DMS 273 (cell line): ENCODE measurements at regions not wholly inside any gene's neighbourhood (a gene's known extent, or its start where the extent isn't known, plus 50 kb on each side); places are given as distances from the start of the nearest gene placed in this dataset.

Source experiments
- DNase-seq: peaks from one replicate; lab custom pipeline; 2025; ENCODE audit not compliant: unreplicated experiment; lab: John Stamatoyannopoulos, UW

DNA sequence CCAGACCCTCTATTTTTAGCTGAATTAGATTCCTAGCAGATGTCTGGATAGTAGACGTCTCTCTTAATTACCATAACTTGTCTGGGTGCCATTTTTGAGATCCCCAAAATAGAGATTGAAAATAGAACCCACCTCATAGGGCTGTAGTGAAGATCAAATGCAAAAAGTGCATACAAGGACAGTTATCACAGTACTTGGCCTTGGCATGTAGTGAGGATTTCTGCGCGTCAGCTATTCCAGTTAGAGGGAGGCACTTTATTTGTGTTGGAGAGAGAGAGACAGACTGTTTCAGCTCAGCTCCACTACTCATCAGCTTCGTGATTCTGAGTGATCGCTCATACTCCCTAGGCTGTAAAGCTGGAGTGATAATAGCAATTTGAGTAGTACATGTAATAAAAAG is 59.6 kb upstream of the CDH13 start:
- no peak for DNase-seq

DNA sequence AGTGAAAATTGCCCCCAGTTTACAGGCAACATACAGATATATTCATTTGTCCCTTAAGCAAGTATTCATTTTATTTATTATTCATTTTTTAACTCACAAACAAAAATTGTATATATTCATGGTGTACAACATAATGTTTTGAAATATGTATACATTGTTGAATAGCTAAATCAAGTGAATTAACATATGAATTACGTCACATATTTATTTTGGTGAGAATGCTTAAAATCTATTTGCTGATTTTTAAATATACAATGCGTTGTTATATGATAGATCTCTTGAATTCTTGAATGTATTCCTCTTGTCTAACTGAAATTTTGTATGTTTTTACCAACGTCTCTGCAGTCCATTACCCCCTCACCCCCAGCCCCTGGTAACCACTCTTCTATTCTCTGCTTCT is 63.4 kb upstream of the CDH13 start:
- DNase-seq, result no peak

DNA sequence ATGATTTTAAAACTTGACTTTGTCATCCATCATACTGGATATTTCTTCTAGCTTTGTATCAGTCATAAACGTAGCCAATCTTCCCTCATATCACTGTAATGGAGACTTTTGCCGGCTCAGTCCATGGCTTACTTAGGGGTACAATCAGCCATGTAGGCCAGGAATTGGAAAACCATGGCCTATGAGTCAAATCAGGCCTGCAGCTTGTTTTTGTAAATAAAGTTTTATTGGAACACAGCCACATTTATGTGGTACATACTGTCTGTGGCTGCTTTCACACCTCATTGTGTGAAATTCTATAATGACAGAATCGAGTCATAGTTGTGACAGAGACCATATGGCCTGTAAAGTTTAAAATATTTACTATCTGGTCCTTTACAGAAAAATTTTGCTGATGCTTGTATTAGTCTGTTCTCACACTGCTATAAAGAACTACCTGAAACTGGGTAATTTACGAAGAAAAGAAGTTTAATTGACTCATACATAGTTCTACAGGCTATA is 64.5 kb upstream of the CDH13 start:
- no peak for DNase-seq

DNA sequence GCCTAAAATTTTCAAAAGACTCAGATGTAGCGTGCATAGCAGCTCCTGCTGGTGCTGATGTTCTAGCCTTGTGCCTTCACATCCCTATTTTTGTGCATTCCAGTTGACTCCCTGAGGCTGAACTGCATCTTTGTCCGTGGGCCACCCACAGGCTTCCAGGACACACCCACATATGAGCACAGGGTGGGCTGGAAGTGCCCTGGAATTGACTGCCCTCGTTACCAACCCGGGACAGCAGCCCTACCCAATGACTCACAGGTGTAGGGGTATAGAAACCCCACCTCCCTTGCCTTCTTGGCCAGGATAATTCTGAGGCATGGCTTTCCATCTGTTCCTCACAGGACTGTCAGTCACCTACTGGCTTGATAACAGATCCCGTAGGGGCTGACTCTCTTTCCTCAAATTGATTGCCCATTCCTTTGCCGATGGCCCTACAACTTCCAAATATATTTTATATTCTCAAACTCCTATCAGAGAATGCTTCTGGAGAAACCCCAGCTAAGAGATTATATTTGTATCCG is 65.9 kb upstream of the CDH13 start:
- DNase-seq, result peak; percentile 41

DNA sequence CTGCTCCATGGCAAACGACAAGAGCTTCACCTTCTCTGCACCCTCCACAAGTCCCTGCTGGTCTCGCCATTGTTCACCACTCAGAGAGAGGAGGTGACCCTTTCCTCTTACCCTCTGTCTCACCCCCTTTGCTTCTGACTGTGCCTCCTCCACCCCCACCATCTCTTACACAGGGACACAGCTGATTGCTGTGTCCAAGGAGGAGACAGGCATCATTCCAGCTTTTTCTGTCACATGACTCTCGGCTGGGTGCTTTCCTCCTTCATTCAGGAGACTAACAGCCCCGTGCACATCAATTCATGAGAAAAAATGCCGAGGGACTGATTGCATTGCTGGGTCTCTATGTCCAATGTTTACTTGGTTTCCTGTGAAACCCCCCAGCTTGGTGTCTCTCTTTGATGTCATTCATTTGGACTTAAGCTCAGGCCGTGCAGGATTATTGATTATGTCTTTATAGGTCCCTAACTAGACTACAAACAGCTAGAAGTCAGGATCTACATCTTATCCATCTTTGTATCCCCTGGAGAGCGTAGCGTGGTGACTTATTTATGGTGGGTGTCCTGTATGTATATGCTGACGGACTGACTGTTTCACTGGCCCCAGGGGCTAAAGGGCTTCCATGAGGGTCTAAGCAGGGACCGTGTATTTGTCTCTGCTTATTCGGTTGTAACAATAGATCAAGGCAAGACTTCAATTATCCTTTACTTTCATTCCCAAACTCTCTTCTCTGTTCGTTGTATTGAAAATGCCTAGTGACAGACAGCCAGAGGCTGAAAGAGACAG is 82.2 kb upstream of the CDH13 start:
- DNase-seq, result no peak

DNA sequence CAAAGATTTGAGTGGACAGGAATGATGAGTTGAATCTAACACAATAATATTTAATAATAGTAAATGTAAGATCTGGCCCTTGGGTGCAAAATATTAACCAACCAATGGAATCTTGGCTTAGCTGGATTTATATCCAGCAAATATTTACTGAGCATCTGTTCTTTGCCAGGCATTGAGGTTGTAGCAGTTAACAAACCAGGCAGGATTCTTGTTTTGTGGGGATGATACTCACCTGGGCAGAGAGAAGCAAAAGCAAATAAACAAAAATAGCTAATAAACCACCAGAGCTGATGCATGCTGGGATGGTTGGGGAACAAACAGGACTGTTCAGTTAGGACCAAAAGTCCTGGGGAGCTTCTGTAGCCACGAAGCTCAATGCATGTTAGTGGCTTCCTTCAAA is 84.1 kb upstream of the CDH13 start:
- DNase-seq, result no peak

DNA sequence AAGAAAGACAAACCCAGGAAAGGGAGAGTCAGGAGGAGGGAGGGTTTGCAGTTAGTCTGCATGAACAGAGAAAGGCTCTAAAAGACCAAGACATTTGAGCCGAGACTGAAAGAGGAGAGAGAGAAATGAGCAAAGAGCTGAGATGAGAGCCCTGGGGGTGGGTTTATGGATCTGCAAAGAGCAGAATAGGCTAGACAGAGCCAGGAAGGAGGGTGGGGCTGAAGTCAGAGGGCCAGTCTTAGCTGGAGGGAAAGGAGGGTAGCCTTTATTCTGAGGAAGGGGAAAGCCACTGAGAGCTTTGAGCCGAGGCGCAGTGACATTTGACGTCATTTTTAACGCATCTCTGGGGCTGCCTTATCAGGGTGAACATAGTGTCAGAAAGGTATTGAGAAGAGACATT is 85.7 kb upstream of the CDH13 start:
- DNase-seq, result no peak

DNA sequence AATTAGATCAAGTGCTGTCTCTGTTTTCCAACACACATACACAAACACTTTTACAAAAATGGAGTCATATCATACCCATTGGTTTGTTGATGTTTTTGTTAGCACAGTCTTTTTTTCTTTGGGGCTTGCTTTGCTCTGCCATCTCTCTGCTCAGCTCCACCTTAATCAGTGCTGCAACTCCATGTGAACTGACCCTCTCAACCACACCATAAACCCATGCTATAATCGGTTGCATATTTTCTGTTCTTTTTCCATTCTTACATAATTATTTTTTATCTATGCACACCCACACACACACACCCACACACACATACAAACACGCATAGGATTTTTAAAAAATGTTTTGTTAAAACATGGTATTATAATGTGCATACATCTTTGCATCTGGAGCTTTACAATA is 91.0 kb upstream of the CDH13 start:
- no peak for DNase-seq

DNA sequence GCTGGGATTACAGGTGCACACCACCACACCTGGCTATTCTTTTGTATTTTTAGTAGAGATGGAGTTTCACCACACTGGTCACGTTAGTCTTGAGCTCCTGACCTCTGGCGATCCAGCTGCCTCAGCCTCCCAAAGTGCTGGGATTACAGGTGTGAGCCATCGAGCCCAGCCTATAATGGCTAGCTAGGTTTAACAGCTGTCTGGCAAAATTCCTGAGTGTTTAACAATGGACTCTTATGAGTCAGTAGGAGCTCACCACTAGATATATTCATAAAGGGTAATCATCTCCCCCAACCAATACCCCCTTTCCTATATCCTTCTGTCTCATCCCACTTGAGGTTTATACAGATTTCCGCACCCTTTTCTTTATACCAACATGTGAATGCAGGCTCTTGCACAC is 91.5 kb upstream of the CDH13 start:
- DNase-seq, result no peak

DNA sequence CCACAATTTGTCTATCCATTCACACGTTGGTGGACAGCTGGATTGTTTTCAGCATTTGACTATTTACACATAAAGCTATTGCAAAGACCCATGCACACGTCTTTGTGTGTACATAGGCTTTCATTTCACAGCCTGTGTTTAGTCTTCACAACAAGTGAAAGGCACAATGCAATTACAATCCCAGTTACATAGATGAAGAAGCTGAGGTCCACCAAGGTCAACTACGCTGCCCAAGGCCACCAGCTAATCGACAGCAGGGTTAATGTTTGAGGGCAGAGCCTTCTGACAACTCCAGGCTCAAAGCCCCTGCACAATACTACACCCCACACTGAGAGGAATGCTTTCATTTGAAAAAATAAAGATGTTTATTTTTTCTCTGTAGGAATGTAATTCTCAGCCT is 93.6 kb upstream of the CDH13 start:
- DNase-seq, result no peak

DNA sequence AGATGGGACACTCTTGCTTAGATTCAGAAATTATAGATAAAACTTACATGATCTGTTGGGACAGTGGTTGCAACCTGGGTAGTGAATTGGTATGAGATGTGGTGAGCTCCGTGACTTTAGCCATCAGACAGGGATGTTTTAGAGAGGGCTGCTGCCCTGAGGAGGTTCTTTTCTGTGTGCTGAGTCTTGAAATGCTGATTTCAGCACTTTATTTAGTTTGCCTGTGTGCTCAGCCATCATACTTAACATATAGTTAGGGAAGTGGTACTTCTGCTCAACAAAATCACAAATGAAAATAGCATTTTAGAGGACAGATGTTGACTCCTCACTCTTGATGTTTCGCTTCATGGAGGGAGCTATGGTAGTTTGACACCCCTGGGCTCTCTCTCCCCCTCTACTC is 95.9 kb upstream of the CDH13 start:
- DNase-seq, result no peak

DNA sequence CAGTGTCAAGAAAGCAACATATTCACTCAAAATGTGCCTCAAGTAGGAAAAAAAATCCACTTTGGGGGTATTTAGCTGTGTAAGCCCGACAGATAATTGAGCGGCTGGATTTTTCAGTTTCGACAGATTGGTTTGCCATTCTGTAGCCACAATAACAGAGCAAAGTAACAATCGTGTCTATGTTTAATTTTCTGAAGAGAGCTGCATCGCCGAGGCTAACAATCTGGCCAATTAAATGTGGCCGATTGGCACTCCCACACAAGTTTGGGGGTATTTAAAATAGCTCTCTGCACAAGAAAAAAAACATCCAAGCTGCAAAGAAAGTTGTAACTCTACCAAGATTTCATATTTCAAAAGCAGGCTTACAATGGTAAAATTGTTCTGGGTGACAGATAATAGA is 99.7 kb upstream of the CDH13 start:
- DNase-seq, result no peak

DNA sequence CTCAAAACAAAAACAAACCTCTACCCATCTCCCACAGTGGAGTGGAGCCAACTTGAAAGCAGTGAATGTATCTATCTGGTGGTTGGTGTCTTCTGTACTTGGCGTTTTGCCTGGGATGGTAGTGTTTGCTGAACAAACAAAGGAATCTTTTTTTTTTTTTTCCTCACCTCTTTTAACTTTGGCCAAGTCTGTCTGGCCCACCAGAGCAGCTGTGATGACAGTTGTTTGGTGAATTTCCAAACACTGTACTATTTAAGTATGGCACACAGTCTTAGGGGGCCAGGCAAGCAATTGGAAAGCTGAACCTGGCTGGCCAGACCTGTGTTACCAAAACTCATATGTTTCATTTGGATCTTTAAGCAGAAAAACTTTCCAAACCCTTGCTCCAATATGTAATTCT is 101.8 kb upstream of the CDH13 start:
- peak; percentile 40 for DNase-seq

DNA sequence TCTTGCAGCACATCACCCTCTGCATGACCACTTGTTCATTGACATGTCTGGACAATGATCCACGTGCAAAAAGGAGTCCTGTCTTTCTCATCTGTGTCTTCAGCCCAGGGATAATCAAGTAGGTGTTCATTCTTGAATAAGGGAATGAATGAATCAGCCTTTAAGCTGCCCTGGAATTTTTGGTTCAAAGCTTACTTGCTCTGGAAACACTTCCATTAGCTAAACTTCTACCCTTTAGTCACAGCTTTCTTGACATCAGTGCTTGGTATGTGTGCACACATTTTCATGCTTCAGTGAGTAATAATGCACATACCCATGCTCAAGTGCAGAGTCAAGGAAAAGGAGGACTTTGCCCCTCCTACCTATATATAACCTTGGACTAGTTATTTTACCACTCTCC is 103.0 kb upstream of the CDH13 start:
- DNase-seq, result no peak

DNA sequence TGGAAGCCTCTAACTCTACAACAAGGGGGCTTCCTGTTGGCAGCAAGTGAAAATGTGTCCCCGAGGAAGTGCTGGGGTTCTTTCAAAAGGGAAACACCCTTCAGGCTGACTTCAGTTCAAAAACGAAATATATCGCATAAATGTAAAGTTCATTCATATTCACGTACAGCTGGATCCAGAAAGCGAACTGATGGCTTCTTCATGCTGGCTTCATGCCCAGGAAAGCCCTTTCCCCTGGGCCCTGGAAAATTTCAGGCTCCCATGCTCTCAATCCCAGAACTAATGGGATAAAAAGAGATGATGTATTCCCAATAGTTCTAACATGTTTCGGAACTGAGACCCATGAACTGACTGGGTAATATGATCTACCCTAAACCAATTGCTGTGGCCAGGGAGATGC is 104.7 kb upstream of the CDH13 start:
- peak; percentile 50 for DNase-seq

DNA sequence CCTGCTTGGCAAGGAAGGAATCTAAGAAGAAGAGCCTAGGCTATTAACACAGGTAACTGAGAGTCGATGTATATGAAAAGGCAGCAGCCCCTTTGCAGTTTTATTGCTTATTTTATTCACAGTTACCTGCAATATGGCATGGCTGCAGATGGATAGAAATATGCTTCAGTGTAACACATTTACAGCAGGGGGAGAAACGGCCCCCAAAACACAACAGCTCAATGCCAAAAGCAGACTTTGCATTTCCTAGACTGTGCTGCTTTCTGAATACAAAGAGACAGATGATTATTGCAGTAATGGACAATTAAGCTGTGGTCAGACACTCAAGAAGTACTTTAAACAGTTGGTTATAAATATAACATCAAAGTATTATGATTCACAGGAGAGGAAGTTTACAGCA is 108.0 kb upstream of the CDH13 start:
- no peak for DNase-seq

DNA sequence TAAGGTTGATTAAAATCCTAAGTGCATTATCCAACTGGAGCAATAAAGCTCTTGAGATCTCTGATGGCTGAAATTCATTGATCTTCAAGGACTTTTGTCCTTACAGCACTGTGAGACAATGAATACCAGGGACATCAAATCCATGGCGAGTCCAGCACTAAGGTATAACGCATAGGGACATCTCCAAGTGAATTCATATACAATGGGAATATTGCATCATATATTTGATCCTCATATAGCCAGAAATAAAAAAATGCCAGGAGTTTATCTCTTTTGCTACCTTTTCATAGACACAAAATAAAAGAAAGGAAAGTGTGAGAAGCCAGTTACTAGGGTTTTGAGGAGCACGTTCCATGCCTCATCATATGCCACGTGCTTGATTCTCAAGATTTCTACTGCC is 112.5 kb upstream of the CDH13 start:
- DNase-seq, result no peak

DNA sequence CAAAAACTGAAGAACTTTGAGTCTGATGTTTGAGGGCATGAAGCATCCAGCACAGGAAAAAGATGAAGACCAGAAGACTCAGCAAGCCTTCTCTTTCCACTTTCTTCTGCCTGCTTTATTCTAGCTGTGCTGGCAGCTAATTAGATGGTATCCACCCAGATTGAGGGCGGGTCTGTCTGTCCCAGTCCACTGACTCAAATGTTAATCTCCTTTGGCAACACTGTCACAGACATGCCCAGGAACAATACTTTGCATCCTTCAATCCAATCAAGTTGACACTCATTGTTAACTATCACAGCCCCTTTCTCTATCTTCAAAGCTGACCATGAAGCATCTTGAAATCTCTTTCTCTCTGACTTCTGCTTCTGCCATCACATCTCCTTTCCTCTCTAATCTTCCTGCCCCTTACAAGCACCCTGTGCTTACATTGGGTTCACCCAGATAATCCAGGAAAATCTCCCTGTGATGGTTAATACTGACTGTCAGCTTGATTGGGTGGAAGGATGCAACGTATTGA is 115.9 kb upstream of the CDH13 start:
- DNase-seq, result no peak

DNA sequence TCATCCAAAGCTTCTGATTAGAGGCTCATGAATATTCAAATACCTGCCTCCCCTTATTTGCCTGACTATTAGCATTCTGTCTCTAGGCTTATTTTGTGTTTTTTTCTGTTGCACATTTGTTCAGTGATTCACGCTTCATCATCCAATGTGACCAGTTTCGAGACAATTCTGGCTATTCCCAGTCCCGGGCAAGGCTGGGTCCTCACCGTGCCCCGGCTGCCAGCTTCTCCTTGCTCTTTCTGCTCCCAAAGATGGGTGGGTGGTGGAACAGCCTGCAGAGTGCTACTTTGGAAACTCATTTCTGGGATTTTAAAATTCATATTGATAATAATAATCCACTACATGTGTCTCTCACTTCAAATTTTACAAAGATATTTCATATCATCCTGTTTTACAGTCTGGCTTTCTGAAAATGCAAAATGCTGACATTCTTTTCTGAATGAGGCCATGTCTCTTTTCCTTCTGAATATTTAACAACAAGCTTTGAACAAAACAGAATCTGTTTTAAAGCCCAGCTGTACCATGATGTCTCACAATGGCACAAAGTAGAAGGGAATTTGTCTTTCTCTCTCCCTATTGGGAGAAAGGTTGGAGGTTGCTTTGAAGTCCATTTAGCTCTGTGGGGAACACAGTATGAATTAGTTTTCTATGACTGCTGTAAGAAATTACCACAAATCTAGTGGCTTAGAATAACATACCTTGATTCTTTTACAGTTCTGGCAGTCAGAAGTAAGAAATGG is 116.9 kb upstream of the CDH13 start:
- DNase-seq, result no peak

DNA sequence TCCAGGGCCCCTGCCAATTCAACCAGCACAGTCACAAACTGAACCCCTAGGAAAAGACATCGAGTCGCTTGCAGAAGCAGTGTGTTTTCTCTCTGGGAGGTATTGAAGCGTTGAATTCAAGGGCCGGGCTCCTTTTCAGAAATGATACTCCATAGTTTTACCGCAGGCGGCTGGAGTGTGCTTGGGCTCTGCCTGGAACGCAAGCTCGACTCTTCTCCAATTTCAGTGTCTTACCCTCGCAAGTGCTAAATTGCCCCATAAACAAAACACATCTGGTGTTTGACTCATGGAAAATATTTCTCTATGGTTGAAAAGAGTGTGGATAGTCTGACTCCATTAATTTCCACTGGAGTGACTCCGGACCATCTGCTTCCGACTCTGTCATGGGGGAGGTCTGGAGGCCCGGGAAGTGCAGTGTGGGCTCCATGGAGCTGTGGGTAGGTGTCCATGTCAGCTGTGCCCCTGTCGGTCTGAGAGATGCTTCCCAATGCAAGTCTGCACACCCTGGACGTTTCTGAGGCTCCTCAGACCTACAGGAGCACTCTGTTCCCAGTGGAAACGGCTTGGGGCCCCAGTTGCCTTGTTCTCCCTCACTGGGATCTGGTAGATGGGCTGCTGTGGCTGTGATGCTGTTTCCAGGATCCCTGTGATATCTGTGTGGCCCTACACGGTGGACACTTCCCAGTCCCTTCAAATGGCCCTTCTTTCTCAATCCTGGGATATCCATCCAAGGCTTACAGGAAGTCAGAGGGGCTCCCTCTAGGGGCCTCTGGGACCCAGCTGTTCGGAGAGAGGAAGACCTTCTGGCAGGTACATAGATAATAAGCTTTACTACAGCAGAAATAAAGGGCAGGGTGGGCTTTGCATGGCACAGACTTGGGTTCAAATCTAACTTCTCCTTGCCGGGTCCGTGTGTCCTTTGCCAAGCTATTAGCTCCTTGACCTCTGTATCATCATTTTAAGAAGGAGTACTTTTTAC is 119.8 kb upstream of the CDH13 start:
- DNase-seq, result peak; percentile 94

DNA sequence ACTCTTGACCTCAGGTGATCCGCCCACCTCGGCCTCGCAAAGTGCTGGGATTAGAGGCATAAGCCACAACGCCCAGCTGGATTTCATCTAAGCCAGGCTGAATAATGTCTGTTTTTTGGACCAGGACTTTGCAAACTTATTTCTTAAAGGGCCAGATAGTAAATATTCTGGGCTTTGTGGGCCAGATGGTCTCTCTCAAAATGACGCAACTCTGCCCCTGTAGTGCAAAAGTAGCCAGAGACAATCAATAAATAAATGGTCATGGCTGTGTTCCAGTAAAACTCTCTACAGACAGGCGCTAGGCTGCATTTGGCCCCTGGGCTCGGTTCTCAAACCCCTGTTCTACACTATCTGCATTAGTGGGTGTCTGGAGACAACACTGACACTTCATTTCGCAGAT is 121.9 kb upstream of the CDH13 start:
- peak; percentile 69 for DNase-seq
